Hematopoietic multipotent progenitor cell treated with erythropoietin and hydrocortisone succinate and interleukin-3 and kit ligand, for 6 days (in vitro differentiated cells): ENCODE measurements at regions not wholly inside any gene's neighbourhood (a gene's known extent, or its start where the extent isn't known, plus 50 kb on each side); places are given as distances from the start of the nearest gene placed in this dataset.

Source experiments
- DNase-seq: peaks from one replicate; pipeline ENCODE4 v3.0.0-alpha.2; 2015

- DNase-seq: no peak
Observed at GRCh38 chr9:90368928-90369327, 273.7 kb downstream of the DIRAS2 start.

- DNase-seq: no peak
Observed at GRCh38 chr9:90379771-90380170, 262.9 kb downstream of the DIRAS2 start.

GRCh38 chr9:90385146-90385545 is 257.5 kb downstream of the DIRAS2 start:
- DNase-seq: no peak

- no peak for DNase-seq
Observed at GRCh38 chr9:90393365-90394152, 249.1 kb downstream of the DIRAS2 start.

GRCh38 chr9:90394871-90395270 is 247.8 kb downstream of the DIRAS2 start:
- no peak for DNase-seq

GRCh38 chr9:90400091-90400490 is 242.5 kb downstream of the DIRAS2 start:
- no peak for DNase-seq

GRCh38 chr9:90408659-90409058 is 234.0 kb downstream of the DIRAS2 start:
- DNase-seq: no peak

- no peak for DNase-seq
Observed at GRCh38 chr9:90419221-90419851, 223.3 kb downstream of the DIRAS2 start.

GRCh38 chr9:90420211-90420610 is 222.4 kb downstream of the DIRAS2 start:
- no peak for DNase-seq

- DNase-seq: no peak
Observed at GRCh38 chr9:90420768-90421513, 221.7 kb downstream of the DIRAS2 start.

GRCh38 chr9:90421786-90422185 is 220.8 kb downstream of the DIRAS2 start:
- no peak for DNase-seq

- DNase-seq: no peak
Observed at GRCh38 chr9:90423661-90424193, 218.9 kb downstream of the DIRAS2 start.

- no peak for DNase-seq
Observed at GRCh38 chr9:90428517-90428916, 214.1 kb downstream of the DIRAS2 start.

- no peak for DNase-seq
Observed at GRCh38 chr9:90432951-90433350, 209.7 kb downstream of the DIRAS2 start.

- DNase-seq: no peak
Observed at GRCh38 chr9:90433398-90433941, 209.2 kb downstream of the DIRAS2 start.

- DNase-seq: no peak
Observed at GRCh38 chr9:90441814-90442213, 200.8 kb downstream of the DIRAS2 start.

- no peak for DNase-seq
Observed at GRCh38 chr9:90442723-90443122, 199.9 kb downstream of the DIRAS2 start.

GRCh38 chr9:90444609-90445204 is 197.9 kb downstream of the DIRAS2 start:
- no peak for DNase-seq

GRCh38 chr9:90445391-90445790 is 197.2 kb downstream of the DIRAS2 start:
- no peak for DNase-seq

- no peak for DNase-seq
Observed at GRCh38 chr9:90446200-90446948, 196.2 kb downstream of the DIRAS2 start.

- no peak for DNase-seq
Observed at GRCh38 chr9:90447773-90448172, 194.9 kb downstream of the DIRAS2 start.
